T follicular helper cell (primary cell): ENCODE measurements at regions not wholly inside any gene's neighbourhood (a gene's known extent, or its start where the extent isn't known, plus 50 kb on each side); places are given as distances from the start of the nearest gene placed in this dataset.

ENCODE experiments used
- DNase-seq: peaks from one replicate; pipeline ENCODE4 v3.0.0-alpha.2; 2020; ENCODE audit warnings: low read depth

- no peak for DNase-seq
Measured at GRCh38 chr2:160630801-160631590, 137.4 kb upstream of the RBMS1 start.

GRCh38 chr2:160632084-160632975 lies 138.7 kb upstream of the RBMS1 start:
- no peak for DNase-seq

- no peak for DNase-seq
Measured at GRCh38 chr2:160634436-160634835, 140.8 kb upstream of the RBMS1 start.

- DNase-seq, result no peak
Measured at GRCh38 chr2:160635488-160635887, 141.9 kb upstream of the RBMS1 start.

- DNase-seq, result no peak
Measured at GRCh38 chr2:160639472-160639871, 145.9 kb upstream of the RBMS1 start.

GRCh38 chr2:160646684-160647444 lies 153.3 kb upstream of the RBMS1 start:
- no peak for DNase-seq

GRCh38 chr2:160647967-160648685 lies 154.5 kb upstream of the RBMS1 start:
- DNase-seq, result no peak

- no peak for DNase-seq
Measured at GRCh38 chr2:160649698-160650097, 156.1 kb upstream of the RBMS1 start.

GRCh38 chr2:160650196-160651118 lies 156.8 kb upstream of the RBMS1 start:
- no peak for DNase-seq

- no peak for DNase-seq
Measured at GRCh38 chr2:160651416-160652200, 158.0 kb upstream of the RBMS1 start.

GRCh38 chr2:160652236-160652635 lies 158.6 kb upstream of the RBMS1 start:
- peak; percentile 47 for DNase-seq

- DNase-seq, result no peak
Measured at GRCh38 chr2:160657196-160657595, 163.6 kb upstream of the RBMS1 start.

- no peak for DNase-seq
Measured at GRCh38 chr2:160658851-160659250, 165.2 kb upstream of the RBMS1 start.

- DNase-seq, result no peak
Measured at GRCh38 chr2:160660741-160661140, 167.1 kb upstream of the RBMS1 start.

GRCh38 chr2:160664603-160665140 lies 171.1 kb upstream of the RBMS1 start:
- DNase-seq, result no peak

GRCh38 chr2:160666154-160667060 lies 172.8 kb upstream of the RBMS1 start:
- DNase-seq, result no peak

- DNase-seq, result no peak
Measured at GRCh38 chr2:160667811-160668210, 174.2 kb upstream of the RBMS1 start.

GRCh38 chr2:160670618-160671017 lies 177.0 kb upstream of the RBMS1 start:
- DNase-seq, result no peak
